Posterior vena cava (tissue), 2 donors: ENCODE measurements at regions not wholly inside any gene's neighbourhood (a gene's known extent, or its start where the extent isn't known, plus 50 kb on each side); places are given as distances from the start of the nearest gene placed in this dataset.

Experiments used
- DNase-seq: peaks from one replicate; pipeline ENCODE4 v3.0.0-alpha.2; 2020; ENCODE audit warnings: low spot score
- intact Hi-C, 2 donors: fragments of 100-400 bp; cut with DNase I; formaldehyde crosslinking; loops; one replicate each; pipeline versions ENCODE4 v1.14.1 to v1.14.2; 2022 to 2023
- donor health status: DM: yes; HTN: yes; CAD: no.
- donor health status: DM: yes; HTN: yes; CAD: no.

DNA sequence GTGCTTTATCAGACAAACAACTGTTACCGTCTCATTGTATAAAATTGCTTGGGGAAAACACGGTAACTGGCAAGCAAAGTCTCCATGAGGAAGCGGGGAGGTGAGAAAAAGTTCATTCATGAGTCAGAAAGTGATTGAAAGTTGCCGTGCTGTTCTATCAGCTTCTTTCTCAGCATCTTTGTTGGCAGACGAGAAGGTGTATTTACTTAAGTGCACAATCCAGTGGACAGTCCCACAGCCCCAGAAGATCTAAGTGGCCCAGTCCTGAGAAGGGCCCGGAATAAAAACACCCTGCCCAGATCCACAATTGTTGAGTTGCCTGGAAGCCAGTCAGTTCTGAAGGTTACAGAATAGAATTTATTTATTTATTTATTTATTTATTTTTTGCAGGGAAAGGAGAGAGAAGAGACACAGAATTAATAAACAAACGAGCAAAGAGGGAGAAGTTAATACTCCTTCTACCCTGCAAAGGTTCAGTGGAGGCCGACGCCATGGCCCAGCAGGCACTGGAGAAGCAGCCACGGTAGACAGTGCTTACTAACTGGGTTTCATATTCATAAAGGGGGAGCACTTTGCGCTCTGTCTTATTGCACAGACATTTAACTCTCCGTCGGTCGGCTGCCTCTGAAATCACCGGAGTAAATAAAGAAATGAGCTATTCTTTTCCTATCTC is 676.0 kb upstream of the SALL3 start:
- DNase-seq: no peak
- intact Hi-C loops: no loop called here

DNA sequence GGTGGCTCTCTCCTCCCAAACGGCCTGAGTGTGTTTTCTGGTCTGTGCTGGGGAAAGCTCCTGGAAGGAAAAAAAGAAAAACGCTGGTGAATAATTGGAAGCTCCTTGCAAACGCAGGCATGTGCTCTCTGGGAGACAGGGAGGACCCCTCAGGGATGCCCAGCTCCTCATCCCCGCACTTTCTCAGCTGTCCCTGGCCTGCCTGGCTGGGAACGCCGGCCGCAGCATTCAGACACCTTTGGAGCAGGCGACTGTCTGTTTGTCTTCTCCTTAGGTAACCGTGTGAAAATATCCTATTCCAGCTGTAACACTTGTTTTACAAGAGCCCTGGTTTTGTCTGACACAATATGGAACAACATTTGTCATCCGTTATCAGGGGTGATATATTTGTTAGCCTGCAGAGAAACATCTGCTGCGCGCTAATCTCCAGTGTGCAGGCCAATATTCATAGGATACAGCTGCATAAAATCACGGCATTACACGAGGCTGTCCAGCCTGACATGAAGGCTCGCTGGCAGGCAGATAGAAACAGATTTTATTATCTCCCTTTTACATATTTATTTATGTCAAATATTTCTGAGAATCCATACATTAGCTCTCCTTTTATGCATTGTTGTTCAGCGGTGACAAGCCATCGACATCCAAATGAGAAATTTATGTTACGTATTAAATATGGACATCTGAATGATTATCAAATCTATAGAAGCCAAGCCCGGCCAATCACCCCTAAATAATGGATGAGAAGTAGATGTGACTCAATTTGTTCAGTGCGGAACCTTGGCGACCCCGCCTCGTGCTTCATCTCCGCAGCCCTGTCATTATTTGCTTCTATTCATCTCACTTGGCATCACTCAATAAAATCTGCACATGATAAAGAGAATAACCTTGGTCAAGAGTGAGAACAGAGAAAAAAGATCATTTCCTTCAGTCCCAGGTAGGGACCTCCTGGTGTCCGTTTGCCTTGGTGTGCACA is 675.1 kb upstream of the SALL3 start:
- intact Hi-C loops: no loop called here
- DNase-seq: no peak

DNA sequence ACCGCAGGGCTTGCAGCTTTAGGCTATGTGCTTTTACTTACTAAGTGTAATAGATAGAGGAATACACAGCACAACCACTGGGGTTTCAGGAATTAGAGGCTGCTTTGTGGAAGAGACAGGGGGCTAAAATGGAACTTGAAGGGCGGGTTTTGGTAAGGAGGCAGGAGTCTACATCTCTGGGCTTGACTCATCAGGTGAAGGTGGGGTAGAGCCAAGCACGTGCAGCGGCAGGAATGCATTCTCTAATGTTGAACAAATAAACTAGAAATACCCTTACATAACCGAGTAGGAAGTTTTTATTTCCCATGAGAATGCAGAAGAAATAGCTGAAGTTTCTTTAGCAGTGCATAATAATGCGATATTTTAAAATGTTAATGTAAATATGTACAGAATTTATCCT is 673.8 kb upstream of the SALL3 start:
- intact Hi-C loops: no loop called here
- DNase-seq: no peak

DNA sequence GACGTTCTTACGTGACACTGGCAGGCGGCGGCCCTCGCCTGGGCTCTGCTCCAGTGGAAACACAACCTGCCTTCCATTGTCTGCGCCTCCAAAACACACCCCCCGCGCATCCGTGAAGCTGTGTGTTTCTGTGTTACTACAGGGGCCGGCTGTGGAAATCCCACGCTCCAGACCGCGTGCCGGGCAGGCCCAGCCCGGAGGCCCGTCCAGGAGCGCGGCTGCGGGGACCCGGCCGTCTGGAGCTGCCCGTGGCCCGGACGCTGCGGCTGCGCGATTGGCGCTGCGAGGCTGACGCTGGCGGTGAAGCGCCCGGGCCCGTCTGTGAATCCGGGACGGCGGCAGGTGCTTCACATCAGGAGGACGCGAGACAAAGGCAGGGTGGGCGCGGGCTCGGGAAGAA is 670.3 kb upstream of the SALL3 start:
- no peak for DNase-seq
- intact Hi-C loops: no loop called here

DNA sequence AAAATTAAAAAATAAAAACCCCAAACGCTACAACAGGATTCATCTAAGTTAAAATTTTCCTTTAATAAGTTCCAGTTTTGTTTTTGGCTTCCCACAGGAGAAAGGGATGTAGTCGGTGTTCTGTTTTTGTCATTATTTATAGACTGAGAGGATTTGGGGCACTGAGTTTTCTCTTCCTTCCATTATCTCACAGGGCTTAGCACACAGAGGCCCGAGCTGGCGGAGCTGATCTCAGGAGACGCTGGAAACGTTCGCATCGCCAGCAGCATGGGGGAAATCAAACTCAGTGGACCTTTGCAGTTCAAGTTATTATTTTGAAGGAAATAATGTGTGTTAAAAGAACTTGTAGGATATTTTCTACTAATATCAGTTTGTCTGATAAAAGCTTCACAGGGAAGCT is 669.7 kb upstream of the SALL3 start:
- no peak for DNase-seq
- intact Hi-C loops: no loop called here

DNA sequence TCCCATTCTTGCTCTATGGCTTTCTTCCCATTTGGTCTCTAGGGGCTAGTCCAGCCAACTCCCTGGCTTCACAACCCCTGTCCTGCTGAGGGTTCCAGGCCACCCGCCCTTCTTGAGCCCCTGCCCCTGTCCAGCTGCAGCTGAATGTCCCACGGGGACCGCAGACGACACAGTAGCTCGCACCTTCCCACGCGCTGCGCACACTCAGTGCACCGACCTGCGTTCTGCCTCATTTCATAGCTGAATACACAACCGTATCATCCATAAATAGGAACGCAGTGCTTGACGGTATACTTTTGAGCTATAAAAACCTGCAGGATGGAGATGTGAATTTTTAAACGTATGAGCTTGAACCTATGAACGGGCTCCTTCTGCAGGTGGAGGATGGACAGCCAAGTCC is 660.4 kb upstream of the SALL3 start:
- intact Hi-C loops: no loop called here
- no peak for DNase-seq

DNA sequence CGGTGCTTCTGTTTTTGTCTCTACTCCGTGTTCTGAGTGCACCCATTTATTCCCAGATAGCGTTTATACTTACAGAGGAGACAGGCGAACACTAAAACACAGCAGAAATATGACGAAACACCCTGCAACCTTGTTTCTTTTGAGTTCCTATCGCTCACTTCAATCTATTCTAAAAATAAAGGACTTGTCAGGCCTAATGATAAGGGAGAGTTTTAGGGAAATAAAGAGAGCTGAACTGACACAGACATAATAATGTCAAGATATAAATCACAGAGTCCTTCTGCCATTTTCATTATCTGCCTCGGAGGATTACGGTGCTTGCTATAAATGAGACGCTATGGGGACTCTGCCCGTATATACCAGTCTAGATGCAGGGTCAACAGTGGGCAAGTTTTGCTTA is 659.7 kb upstream of the SALL3 start:
- no peak for DNase-seq

DNA sequence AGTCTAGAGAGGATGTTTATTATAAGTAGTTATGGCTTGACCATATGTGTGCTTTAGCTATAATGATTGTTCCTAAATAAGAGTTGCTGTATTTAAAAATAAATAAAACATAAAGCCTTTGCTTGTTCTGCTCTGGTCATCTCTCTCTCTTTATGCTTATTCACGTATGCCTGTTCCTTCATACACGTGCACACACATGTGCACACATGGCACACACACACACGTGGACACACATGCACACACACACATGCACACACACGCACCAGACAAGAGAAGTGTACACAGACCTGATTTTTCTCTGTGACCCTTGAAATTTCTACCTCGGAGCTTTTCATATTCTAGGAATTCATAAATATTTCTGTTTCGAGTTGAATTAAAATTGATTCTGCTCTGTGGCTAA is 658.2 kb upstream of the SALL3 start:
- no peak for DNase-seq
- intact Hi-C loops: no loop called here

More for the DNA sequence above, 659.7 kb upstream of the SALL3 start:
- intact Hi-C loops: no loop called here

DNA sequence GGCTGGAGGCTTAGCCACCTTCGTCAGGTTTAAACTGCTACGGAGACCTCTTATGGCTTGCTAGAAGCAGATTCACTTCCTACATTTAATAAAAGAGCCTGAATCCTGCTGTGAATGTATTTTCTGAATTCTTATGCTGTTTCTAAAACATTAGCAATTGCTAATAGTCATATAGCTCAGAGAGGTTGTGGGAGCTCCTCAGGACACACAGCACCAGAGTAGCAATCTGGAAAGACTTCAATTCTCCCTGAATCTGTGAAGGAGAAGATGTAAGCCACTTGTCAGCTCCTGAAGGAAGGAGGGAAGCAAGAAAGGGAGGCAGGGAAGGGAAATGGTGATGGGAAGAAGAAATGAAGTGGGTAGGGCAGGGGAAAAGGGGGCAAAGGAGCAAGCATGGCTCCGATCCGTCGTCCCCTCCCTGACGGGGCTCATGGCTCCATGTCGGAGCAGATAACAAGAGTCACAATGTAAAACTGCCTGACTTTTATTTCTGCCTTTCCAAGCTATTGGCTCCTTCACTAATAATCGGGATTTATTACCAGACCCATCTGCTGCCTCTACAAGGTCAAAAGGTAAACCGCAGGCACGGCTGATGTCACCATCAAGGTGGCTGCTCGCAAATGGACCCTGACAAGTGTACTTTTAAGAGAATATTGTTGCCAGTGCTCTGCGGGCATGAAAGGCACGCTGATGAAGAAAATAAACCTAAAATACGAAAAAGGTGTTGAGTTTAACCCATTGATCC is 656.0 kb upstream of the SALL3 start:
- intact Hi-C loops: no loop called here
- DNase-seq: no peak

DNA sequence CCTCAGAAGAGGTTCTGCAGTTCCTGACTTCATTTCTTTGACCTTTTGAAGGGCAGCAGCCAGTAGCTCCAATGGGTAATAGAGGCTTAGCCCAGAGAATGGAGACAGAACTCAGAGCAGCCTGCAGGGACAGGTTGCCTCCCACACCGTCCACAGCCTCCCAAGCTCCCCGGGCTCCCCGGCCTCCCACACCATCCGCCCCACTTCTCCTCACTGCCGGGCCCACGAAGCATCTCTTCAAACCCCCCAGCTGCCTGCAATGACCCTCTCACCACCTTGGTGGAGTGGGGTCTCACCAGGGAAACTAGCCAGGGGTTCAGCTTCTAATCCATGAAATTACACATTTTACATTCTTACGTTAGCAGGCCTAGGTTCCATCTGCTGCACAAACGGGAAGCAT is 652.0 kb upstream of the SALL3 start:
- intact Hi-C loops: no loop called here

DNA sequence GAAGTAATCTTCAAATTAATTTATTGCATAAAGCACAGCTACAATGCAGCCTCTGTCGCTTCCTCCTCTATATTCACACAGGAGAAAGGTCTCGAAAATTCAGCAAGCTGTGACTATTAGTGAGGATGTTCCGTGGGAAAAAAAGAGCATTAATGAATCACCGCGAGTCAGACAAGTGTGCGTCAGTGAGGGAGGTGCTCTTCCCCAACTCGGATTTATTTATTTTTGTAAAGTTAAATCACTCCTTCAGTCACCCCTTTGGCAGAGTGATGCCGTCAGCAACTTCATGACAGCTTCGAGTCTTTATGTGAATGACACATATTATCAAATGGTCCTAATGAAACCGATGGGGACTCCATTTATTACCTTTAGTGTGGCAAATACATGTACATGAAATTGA is 648.9 kb upstream of the SALL3 start:
- no peak for DNase-seq
- intact Hi-C loops: no loop called here

More for the DNA sequence above, 652.0 kb upstream of the SALL3 start:
- DNase-seq: no peak

DNA sequence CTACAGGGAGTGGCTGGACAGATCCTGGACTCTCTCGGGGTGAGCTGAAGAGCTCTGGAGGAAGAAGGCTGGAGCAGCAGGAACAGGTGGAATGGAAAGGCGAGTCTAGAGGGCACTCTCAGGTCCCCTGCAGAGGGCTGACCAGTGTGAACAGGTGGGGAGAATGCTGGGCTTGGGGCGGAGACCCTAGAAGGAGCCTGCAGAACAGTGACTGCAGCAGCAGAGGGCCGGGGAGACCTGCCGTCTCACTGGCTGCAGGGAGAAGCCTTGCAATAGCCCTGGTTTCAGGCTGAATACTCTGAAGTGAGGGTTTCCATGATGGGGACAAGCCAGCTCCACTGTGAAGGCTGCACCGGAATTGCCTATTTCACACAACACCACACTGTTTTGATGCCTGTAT is 626.7 kb upstream of the SALL3 start:
- DNase-seq: no peak
- intact Hi-C loops: loop anchor here in 1 of 2 donors (5.0 kb wide), 1 partner anchor 366 kb away; no protein-coding TSS in a partner anchor

DNA sequence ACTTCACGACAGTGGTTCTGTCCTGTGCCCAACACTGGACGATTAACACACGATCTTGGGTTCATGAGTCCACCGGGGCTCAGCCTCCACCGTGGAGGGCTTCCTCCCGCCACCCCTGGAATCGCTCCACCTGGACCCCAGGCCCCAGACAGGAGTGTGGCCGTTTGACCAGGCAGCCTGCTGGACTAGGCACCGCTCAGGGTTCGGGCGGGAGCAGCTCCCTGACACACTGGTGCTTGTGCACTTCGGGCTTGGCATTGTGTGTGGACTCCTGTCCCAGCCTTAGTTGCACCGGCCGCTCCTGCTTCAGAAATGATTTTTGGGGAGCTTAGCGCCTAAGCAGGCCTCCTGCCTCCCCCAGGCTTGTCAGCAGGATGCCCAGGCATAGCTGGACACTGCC is 617.4 kb upstream of the SALL3 start:
- no peak for DNase-seq
- intact Hi-C loops: no loop called here

DNA sequence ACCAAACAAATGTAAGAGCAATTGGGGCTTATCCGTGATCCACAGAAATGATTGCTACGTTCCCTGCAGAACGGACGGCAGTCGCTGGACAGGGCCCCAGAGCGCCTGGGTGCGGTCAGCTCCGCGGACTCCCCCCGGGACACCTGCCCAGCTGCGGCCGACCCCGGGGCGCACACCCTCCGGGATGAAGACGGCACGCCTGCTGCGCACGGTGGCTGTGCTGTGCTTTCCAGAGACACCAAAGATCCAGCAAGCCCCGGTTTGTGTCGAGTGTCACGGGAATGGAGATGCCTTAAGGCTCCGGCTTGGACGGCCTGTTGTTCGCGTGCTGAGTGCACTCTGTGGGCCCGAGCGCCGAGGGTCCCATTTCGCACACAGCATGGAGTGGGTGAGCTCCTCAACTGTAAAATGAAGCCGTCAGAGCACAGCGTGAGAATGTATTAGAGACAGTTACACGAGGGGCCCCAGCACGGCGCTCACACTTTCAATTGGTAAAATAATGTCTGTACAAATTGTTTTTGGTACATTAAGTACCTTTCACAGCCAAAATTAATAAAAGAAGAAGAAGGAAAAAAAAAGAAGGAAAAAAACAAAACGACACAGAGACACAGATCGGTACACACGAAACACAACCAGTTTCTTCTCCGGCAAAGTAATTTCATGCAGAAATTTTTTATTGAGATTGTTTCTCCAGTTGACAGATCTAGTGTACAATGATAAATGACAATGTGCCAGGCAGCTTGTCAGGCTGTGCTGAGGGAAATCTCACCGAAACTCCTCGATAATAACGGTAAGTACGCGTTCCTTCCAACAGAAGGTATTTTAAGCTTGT is 615.8 kb upstream of the SALL3 start:
- DNase-seq: no peak
- intact Hi-C loops: loop anchor here in 1 of 2 donors (1.0 kb wide), 1 partner anchor 38 kb away; no protein-coding TSS in a partner anchor

DNA sequence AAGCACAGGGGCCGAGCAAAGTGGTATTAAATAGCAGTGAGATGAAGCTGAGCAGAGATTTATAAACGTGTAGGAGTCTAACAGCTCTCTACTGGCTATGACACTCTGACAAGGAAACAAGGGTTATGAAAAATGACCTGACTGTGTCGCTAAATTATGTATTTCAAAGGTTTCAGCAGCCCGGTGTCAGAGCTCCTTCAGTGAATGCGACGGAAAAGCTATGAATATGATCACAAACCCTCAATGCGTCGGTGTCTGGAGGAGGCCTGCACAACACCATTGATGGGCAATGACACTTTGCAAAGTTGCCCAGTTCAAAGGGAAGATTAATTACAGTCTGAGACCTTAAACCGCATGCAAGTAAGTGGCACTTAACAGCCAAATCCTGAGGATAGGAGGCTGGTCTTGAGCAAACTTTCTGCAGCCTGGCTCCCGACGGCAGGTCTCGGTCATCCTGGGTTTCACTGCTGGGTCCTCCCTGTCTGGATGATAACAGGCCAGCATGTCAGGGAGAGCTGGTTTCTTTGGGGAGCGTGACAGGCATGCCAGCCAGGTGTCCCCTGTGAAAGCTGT is 615.1 kb upstream of the SALL3 start:
- no peak for DNase-seq

DNA sequence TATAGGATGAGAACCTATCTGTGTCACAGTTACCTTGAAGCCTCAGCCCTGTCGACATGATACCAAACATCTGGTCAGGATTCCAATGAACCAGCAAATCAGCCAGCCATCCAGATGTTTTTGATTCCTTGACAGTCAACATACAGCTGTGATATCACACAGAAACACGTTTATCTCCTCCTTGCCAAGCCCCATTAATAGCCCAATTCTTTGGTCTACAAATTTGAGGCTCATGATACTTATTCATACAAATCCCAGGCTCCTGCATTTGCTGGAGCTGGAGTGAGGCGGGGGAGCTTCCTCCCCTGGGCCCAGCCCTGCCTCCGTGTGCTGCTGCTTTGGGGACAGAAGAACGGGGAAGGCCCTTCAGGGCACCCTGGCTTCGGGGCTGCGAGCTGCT is 611.6 kb upstream of the SALL3 start:
- no peak for DNase-seq
- intact Hi-C loops: no loop called here

More for the DNA sequence above, 615.1 kb upstream of the SALL3 start:
- intact Hi-C loops: loop anchor here in 1 of 2 donors (1.0 kb wide), 1 partner anchor 39 kb away; no protein-coding TSS in a partner anchor

DNA sequence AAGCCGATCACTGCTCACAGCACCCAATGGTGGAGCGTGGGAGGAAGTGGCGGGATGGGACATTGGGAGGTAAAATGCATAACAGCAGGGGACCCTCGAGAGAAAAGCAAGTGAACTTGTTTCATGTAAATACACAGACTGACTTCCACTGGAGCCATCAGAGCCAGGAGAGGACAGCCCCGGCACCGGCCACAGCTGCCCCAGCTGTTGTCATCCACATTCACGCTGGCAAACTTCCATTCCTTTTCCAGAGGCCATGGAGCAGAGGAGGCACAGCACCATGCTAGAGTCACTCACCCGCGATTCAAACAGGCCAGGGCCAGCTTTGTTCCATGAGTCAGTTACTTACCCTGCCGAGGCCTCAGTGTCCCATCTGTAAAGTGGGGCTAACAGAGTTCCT is 610.9 kb upstream of the SALL3 start:
- intact Hi-C loops: no loop called here
- no peak for DNase-seq

DNA sequence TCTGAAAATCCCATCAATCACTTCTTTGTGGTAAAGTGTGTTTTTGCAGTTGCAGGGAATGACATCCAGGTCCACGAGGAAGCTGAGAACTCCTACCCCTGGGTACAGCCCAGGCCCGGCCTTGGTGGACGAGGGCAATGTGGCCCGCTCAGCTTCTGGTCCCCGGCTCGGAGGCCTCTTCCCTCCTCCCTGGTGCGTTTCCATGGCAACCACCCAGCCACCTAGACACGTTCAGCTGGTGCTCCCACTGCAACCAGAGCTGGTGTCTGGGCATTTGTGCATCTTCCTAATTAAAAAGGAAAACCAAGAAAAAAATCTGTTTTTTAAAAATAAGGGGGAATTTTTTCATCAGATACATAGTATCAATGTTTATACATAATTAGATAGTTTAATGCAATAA is 603.6 kb upstream of the SALL3 start:
- no peak for DNase-seq
- intact Hi-C loops: no loop called here

DNA sequence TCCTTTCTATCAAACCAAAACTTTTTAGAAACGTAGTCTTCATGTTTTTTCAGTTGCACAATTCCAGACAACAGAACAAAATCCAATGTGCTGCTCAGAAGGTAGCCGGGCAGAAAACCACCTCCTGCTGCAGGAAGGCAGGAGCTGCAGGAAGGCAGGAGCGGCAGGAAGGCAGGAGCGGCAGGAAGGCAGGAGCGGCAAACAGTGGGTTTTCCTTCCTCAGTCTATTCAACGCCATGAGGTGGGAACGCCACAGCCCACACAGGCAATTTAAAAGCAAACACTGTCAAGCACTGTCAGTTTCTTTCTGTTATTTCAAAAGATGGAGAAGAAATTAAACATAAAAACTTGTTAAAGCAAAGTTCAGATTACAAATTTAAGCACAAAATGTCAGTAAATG is 601.2 kb upstream of the SALL3 start:
- intact Hi-C loops: no loop called here
- no peak for DNase-seq
